Stimulated activated naive CD8-positive, alpha-beta T cell treated with anti-CD3 and anti-CD28 coated beads, Interleukin-15, Interleukin-2, amounts not matched to agents 100 ng/mL and 50 ng/mL, for 24 hours (primary cell): ENCODE measurements at regions not wholly inside any gene's neighbourhood (a gene's known extent, or its start where the extent isn't known, plus 50 kb on each side); places are given as distances from the start of the nearest gene placed in this dataset.
"Not testable (repeated sequence)": the region's sequence is repeated elsewhere in the genome, so short reads cannot be mapped to it uniquely, and the experiment has no call there.

Experiments
- H3K27ac Mint-ChIP-seq: one replicate; pipeline ENCODE4 v1.8.0; 2021; ENCODE audit warnings: mild to moderate bottlenecking, mixed read lengths
- H3K27me3 Mint-ChIP-seq: one replicate; pipeline ENCODE4 v1.8.0; 2021; ENCODE audit warnings: mixed read lengths
- H3K36me3 Mint-ChIP-seq: one replicate; pipeline ENCODE4 v1.8.0; 2021; ENCODE audit warnings: low read depth, mixed read lengths
- H3K4me1 Mint-ChIP-seq: one replicate; pipeline ENCODE4 v1.8.0; 2021; ENCODE audit warnings: low read depth, mixed read lengths
- H3K4me3 Mint-ChIP-seq: one replicate; pipeline ENCODE4 v1.8.0; 2021; ENCODE audit warnings: mild to moderate bottlenecking, mixed read lengths
- H3K9me3 Mint-ChIP-seq: one replicate; pipeline ENCODE4 v1.8.0; 2021; ENCODE audit warnings: mixed read lengths

- peaks cover 8% of the 10 kb centered on the region for H3K9me3 Mint-ChIP-seq
- no peaks in the 10 kb centered on the region for H3K36me3 Mint-ChIP-seq
- no peak overlapping the region for H3K27ac Mint-ChIP-seq
- H3K27me3 Mint-ChIP-seq = no peaks in the 10 kb centered on the region
- H3K4me3 Mint-ChIP-seq = no peak overlapping the region
- no peaks in the 10 kb centered on the region for H3K4me1 Mint-ChIP-seq
Observed at GRCh38 chr4:179353786-179354185, 1911.5 kb upstream of the AGA start.

- H3K9me3 Mint-ChIP-seq = peaks cover 4% of the 10 kb centered on the region
- no peaks in the 10 kb centered on the region for H3K4me1 Mint-ChIP-seq
- H3K27ac Mint-ChIP-seq = no peak overlapping the region
- no peaks in the 10 kb centered on the region for H3K27me3 Mint-ChIP-seq
- no peaks in the 10 kb centered on the region for H3K36me3 Mint-ChIP-seq
- H3K4me3 Mint-ChIP-seq = no peak overlapping the region
Observed at GRCh38 chr4:179361978-179362486, 1919.8 kb upstream of the AGA start.

GRCh38 chr4:179365932-179366331 lies 1923.7 kb upstream of the AGA start:
- H3K27me3 Mint-ChIP-seq, H3K4me3 Mint-ChIP-seq, H3K27ac Mint-ChIP-seq, H3K4me1 Mint-ChIP-seq, H3K36me3 Mint-ChIP-seq, H3K9me3 Mint-ChIP-seq: not testable (repeated sequence)

GRCh38 chr4:179372242-179372641 lies 1930.0 kb upstream of the AGA start:
- no peaks in the 10 kb centered on the region for H3K4me1 Mint-ChIP-seq
- H3K27me3 Mint-ChIP-seq = no peaks in the 10 kb centered on the region
- H3K9me3 Mint-ChIP-seq = no peaks in the 10 kb centered on the region
- H3K36me3 Mint-ChIP-seq = no peaks in the 10 kb centered on the region
- no peak overlapping the region for H3K27ac Mint-ChIP-seq
- H3K4me3 Mint-ChIP-seq = no peak overlapping the region

GRCh38 chr4:179372746-179373145 lies 1930.5 kb upstream of the AGA start:
- Mint-ChIP-seq H3K4me3 (no peak overlapping the region), H3K4me1 (no peaks in the 10 kb centered on the region), H3K9me3 (no peaks in the 10 kb centered on the region), H3K36me3 (no peaks in the 10 kb centered on the region), H3K27me3 (no peaks in the 10 kb centered on the region), H3K27ac (no peak overlapping the region)

- not testable (repeated sequence) for H3K27me3 Mint-ChIP-seq, H3K36me3 Mint-ChIP-seq, H3K27ac Mint-ChIP-seq, H3K4me3 Mint-ChIP-seq, H3K4me1 Mint-ChIP-seq
- peaks cover 15% of the 10 kb centered on the region for H3K9me3 Mint-ChIP-seq
Observed at GRCh38 chr4:179378847-179379246, 1936.6 kb upstream of the AGA start.

GRCh38 chr4:179392787-179393186 lies 1950.5 kb upstream of the AGA start:
- H3K27me3 Mint-ChIP-seq = no peaks in the 10 kb centered on the region
- no peak overlapping the region for H3K27ac Mint-ChIP-seq
- H3K9me3 Mint-ChIP-seq = peaks cover 11% of the 10 kb centered on the region
- no peak overlapping the region for H3K4me3 Mint-ChIP-seq
- H3K36me3 Mint-ChIP-seq = no peaks in the 10 kb centered on the region
- no peaks in the 10 kb centered on the region for H3K4me1 Mint-ChIP-seq

GRCh38 chr4:179398414-179398813 lies 1956.2 kb upstream of the AGA start:
- Mint-ChIP-seq H3K4me1 (no peaks in the 10 kb centered on the region), H3K27me3 (no peaks in the 10 kb centered on the region), H3K9me3 (peaks cover 14% of the 10 kb centered on the region), H3K27ac (no peak overlapping the region), H3K36me3 (no peaks in the 10 kb centered on the region), H3K4me3 (no peak overlapping the region)

- Mint-ChIP-seq H3K4me1 (no peaks in the 10 kb centered on the region), H3K4me3 (no peak overlapping the region), H3K9me3 (peaks cover 16% of the 10 kb centered on the region), H3K36me3 (no peaks in the 10 kb centered on the region), H3K27me3 (no peaks in the 10 kb centered on the region), H3K27ac (no peak overlapping the region)
Observed at GRCh38 chr4:179399054-179399782, 1957.0 kb upstream of the AGA start.

- H3K4me3 Mint-ChIP-seq = no peak overlapping the region
- H3K27me3 Mint-ChIP-seq = no peaks in the 10 kb centered on the region
- no peaks in the 10 kb centered on the region for H3K4me1 Mint-ChIP-seq
- H3K36me3 Mint-ChIP-seq = no peaks in the 10 kb centered on the region
- no peak overlapping the region for H3K27ac Mint-ChIP-seq
- H3K9me3 Mint-ChIP-seq = peaks cover 13% of the 10 kb centered on the region
Observed at GRCh38 chr4:179415037-179415846, 1973.0 kb upstream of the AGA start.

- H3K27me3 Mint-ChIP-seq = no peaks in the 10 kb centered on the region
- H3K4me3 Mint-ChIP-seq = no peak overlapping the region
- H3K27ac Mint-ChIP-seq = no peak overlapping the region
- H3K9me3 Mint-ChIP-seq = peaks cover 13% of the 10 kb centered on the region
- no peaks in the 10 kb centered on the region for H3K4me1 Mint-ChIP-seq
- no peaks in the 10 kb centered on the region for H3K36me3 Mint-ChIP-seq
Observed at GRCh38 chr4:179415847-179416223, 1973.6 kb upstream of the AGA start.

GRCh38 chr4:179417357-179417756 lies 1975.1 kb upstream of the AGA start:
- H3K27me3 Mint-ChIP-seq = no peaks in the 10 kb centered on the region
- no peak overlapping the region for H3K4me3 Mint-ChIP-seq
- H3K4me1 Mint-ChIP-seq = no peaks in the 10 kb centered on the region
- no peaks in the 10 kb centered on the region for H3K36me3 Mint-ChIP-seq
- peaks cover 13% of the 10 kb centered on the region for H3K9me3 Mint-ChIP-seq
- no peak overlapping the region for H3K27ac Mint-ChIP-seq

- Mint-ChIP-seq H3K36me3 (no peaks in the 10 kb centered on the region), H3K27me3 (no peaks in the 10 kb centered on the region), H3K4me3 (no peak overlapping the region), H3K27ac (no peak overlapping the region), H3K4me1 (no peaks in the 10 kb centered on the region), H3K9me3 (peaks cover 9% of the 10 kb centered on the region)
Observed at GRCh38 chr4:179437962-179438361, 1995.7 kb upstream of the AGA start.

- no peak overlapping the region for H3K4me3 Mint-ChIP-seq
Observed at GRCh38 chr4:179441596-179441995, 1999.4 kb upstream of the AGA start.

GRCh38 chr4:179447308-179447707 lies 2005.1 kb upstream of the AGA start:
- Mint-ChIP-seq H3K27me3 (no peaks in the 10 kb centered on the region), H3K4me3 (no peak overlapping the region), H3K27ac (no peak overlapping the region), H3K4me1 (no peaks in the 10 kb centered on the region), H3K9me3 (peaks cover 16% of the 10 kb centered on the region), H3K36me3 (no peaks in the 10 kb centered on the region)

More at GRCh38 chr4:179441596-179441995, 1999.4 kb upstream of the AGA start:
- Mint-ChIP-seq H3K36me3 (no peaks in the 10 kb centered on the region), H3K4me1 (no peaks in the 10 kb centered on the region), H3K27ac (no peak overlapping the region), H3K9me3 (peaks cover 25% of the 10 kb centered on the region), H3K27me3 (no peaks in the 10 kb centered on the region)
